NCI-H128 (cell line): ENCODE measurements at regions not wholly inside any gene's neighbourhood (a gene's known extent, or its start where the extent isn't known, plus 50 kb on each side); places are given as distances from the start of the nearest gene placed in this dataset.
"Not testable (repeated sequence)": the region's sequence is repeated elsewhere in the genome, so short reads cannot be mapped to it uniquely, and the experiment has no call there.

Experiments used
- DNase-seq: peaks from one replicate; lab custom pipeline; 2025; ENCODE audit not compliant: unreplicated experiment; lab: John Stamatoyannopoulos, UW

- DNase-seq: no peak
Observed at GRCh38 chr13:71304861-71305260, 562.1 kb downstream of the DACH1 start.

- DNase-seq: no peak
Observed at GRCh38 chr13:71303144-71303543, 563.9 kb downstream of the DACH1 start.

DNA sequence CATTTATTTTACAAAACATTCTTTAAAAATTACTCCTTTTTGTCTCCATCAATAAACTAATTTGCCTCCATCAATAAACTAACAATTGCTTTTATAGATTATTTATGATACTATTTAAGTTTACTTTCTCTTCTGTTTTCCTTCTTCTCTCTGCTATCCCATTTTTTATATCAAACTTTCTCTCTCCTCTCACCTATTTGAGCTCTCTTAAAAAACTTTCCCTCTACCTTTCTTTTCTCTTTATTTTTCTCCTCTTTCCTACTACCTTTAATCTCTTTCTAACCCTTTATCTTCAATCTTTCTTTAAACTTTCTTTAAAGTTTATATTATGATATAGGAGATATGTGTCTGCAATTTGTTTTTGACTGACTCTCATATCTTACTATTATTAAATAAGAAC lies 566.4 kb downstream of the DACH1 start:
- no peak for DNase-seq

- DNase-seq: no peak
Observed at GRCh38 chr13:71291842-71292146, 575.2 kb downstream of the DACH1 start.

DNA sequence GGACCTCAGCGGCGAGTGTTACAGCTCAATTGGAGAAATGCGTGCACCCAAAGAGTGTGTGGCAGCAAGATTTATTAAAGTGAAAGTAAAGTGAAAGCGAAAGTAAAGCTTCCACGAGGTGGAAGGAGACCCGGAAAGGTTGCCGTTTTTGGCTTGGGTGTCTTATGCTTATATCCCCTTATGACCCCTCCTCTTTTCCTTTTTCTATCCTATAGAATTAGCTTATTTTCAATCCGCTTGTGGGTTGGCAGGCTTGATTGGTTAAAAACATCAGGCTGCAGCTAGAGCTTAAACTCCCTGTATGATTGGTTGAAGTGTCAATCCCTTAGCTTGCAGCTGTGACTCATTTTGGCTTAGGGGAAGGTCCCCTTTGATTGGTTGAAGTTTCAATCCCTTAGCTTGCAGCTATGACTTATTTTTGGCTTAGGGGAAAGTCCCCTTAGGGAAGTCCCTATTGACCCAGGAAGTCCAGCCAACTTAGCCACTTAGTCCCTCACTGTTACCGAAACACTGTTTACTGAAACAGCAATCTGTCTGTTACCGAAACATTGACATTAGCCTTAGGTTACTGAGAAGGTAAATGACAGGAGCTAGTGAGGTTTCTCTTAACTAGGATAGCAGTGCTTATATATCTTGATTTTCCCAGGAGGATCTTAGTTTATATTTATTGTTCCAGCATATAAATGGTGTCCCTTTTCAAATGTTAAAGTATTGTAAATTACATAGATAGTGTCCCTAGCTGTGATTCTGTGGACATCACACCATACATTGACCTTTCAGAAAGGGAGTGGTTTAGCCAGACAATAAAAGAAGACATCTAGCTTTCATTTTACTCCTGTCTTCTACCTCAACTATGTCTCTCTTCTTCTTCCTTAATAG lies 575.8 kb downstream of the DACH1 start:
- no peak for DNase-seq

- DNase-seq: not testable (repeated sequence)
Observed at GRCh38 chr13:71289980-71290379, 577.0 kb downstream of the DACH1 start.

- DNase-seq: no peak
Observed at GRCh38 chr13:71285700-71286099, 581.3 kb downstream of the DACH1 start.

DNA sequence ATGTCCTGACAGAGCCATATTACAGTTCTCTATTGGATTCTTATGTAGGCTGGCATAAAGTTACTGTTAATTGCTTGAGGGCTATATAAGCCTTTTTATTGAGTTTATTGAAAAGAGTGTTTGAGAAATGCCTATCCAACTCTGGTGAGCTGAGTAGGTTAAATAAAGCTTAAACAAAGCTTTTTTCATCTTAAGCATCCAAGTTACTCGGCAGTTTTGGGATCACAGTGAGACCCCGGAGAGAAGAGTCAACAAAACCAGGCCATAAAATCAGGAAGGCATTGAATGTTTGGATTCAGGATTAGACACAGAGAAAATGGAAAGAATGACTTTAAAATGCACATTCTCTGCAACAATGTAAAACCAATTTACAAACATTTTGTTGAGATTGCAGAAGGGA lies 588.5 kb downstream of the DACH1 start:
- DNase-seq: no peak

DNA sequence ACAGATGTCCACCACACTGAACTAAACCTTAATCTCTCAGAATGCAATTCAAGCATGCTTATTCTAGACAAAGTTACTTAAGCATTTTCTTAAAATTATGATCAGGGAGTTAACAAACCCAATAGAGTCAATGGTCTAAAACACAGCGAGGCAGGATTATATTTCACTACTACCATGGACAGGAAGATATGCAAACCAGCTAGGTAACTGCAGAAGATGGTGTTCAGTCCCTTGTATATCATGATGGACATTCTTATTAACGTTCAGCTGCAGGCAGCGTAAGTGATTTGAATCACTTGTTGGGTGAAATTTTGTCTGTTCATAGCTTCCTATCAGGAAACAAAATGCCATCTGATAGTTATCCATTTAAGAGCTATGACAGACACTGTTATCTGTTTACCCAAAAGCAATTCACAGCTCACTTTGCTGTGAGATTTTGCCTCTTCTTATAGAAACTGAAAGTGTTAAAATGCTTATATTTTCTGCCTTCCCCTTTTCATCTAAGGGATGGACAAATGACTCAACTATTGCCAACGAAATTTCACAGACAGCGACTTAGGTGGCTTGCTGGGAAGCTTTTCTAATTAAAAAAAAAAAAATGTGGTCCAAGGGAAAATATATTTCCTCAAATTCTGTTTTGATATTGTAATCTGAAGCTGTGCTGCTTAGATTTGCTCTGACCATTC lies 591.9 kb downstream of the DACH1 start:
- no peak for DNase-seq

DNA sequence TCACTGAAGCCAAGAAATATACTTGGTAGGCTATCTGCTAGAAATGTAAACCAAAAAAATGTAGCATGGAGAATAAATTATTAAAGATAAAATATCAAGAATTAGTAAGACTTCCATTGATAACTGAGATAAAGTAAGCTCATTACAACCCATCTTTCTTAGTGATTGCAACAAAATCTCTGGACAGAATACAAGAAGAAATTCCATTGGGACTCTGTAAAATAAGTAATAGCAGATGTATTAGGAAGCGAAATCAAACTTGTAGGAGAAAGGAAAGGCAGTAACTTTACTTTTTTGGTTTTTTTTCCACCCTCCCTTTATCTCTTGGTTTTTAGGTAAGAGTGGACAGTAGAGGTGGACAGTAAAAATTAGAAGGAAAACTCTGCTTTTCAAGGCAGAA lies 605.7 kb downstream of the DACH1 start:
- DNase-seq: no peak

DNA sequence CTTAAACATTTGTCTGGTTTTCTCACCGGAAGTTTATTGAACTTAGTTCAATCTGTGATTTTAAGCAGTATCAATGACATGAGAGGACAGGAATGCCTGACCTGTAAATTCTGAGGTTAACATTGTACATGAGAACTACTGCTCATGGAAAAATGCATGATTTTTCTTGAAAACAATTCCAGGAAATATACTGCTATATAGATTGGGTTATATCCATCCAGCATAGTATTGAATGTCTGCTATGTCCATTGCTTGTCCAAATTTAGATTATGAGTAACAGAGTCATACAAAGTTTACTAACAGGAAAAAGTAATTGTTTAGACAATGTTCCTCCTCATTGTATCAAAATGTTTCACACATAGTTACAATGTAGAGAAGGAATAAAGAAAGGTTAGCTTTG lies 606.8 kb downstream of the DACH1 start:
- no peak for DNase-seq

GRCh38 chr13:71255633-71256032 lies 611.4 kb downstream of the DACH1 start:
- DNase-seq: no peak

DNA sequence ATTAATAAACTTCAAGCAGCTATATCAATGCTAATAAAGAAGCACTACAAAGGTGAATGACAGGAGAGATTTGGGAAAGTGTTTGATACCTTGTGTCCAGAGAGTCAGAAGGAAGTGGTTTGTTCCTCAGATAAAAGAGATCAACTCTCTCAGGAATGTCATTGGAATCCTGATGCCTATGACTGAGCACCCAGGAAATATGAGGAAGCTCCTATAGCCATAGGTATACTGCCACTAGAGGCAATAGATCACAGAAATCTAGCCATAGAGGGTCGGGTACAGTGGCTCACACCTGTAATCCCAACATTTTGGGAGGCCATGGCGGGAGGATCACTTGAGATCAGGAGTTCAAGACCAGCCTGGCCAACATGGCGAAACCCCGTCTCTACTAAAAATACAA lies 612.6 kb downstream of the DACH1 start:
- no peak for DNase-seq

GRCh38 chr13:71252184-71252704 lies 614.8 kb downstream of the DACH1 start:
- no peak for DNase-seq

GRCh38 chr13:71251292-71251951 lies 615.6 kb downstream of the DACH1 start:
- DNase-seq: no peak

GRCh38 chr13:71249011-71249410 lies 618.0 kb downstream of the DACH1 start:
- DNase-seq: no peak

- DNase-seq: no peak
Observed at GRCh38 chr13:71244161-71244560, 622.8 kb downstream of the DACH1 start.

- DNase-seq: no peak
Observed at GRCh38 chr13:71242201-71242600, 624.8 kb downstream of the DACH1 start.

DNA sequence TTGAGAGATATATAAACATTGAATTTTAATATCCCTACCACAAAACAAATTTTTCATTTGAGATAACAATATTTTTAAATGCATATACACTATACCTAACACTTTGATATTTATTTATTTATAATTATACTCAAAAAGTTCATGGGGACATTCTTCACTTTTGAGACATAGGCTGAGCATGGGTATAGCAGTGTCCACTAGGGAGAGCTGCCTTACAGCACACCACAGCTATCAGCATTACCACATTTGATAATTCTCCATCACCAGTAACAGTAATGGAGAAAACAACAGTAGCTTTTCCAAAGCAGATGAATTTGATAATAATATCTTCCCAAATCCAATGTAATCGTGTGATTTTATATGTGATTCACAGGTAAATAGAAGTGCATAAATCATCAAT lies 626.1 kb downstream of the DACH1 start:
- no peak for DNase-seq

DNA sequence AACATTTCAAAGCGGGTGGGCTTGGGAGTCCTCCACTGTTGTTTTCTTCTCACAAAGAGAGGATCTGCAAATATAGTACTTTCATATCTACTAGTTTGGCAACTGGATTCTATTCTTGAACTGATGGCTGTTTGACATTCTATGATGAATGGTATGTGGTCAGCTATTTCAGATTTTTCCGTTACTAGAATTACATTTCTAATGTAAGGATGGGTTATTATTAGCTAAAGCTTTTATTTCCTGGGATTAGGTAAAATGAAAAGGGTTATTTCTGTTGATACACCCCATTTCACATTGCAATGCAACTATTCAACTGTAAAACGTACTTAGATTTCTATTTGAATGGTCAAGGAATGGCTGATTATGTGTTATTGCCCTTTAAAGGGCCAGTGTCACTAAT lies 629.7 kb downstream of the DACH1 start:
- DNase-seq: no peak

GRCh38 chr13:71219698-71220415 lies 647.1 kb downstream of the DACH1 start:
- no peak for DNase-seq
